PC-9 (cell line): ENCODE measurements at regions not wholly inside any gene's neighbourhood (a gene's known extent, or its start where the extent isn't known, plus 50 kb on each side); places are given as distances from the start of the nearest gene placed in this dataset.

Experiments used
- BruUV-seq: library from RNA; stranded (reverse); fragments of 400-500 nt; replicated peaks from 2 replicates; lab custom pipeline; 2021; lab: Mats Ljungman, UMichigan
- CTCF ChIA-PET: fragments of 300-600 bp; sonication (Branson Sonifier 250); formaldehyde crosslinking; loops from one replicate; lab custom pipeline; 2022; ENCODE audit warnings: antibody characterized with exemption; lab: Charles Lee
- POLR2A ChIA-PET: fragments of 300-600 bp; sonication (Branson Sonifier 250); formaldehyde crosslinking; loops from one replicate; lab custom pipeline; 2022; ENCODE audit warnings: antibody characterized with exemption; ENCODE audit not compliant: unreplicated experiment; lab: Charles Lee
- DNase-seq, 2 experiments: peaks; one replicate each; pipeline versions ENCODE4 v3.0.0 to v3.0.0-alpha.2; 2015 to 2022; ENCODE audit warnings: mixed read lengths in 1 of 2
- H2AFZ ChIP-seq: fragments of 200-600 bp; sonication (generic); 2 replicates; pipeline ENCODE4 v1.8.1; 2017; ENCODE audit warnings: antibody characterized with exemption
- H3F3A ChIP-seq: fragments of 200-600 bp; sonication (generic); 2 replicates; pipeline ENCODE4 v1.8.1; 2017; ENCODE audit warnings: antibody characterized with exemption, mild to moderate bottlenecking, low read depth; ENCODE audit not compliant: insufficient read depth
- H3K27ac ChIP-seq: fragments of 200-600 bp; sonication (generic); 2 replicates; pipeline ENCODE4 v1.6.1; 2016; ENCODE audit warnings: mixed run types
- H3K27me3 ChIP-seq: fragments of 200-600 bp; sonication (generic); 2 replicates; pipeline ENCODE4 v1.6.1; 2016; ENCODE audit warnings: low read depth, mixed run types; ENCODE audit not compliant: insufficient read depth
- H3K36me3 ChIP-seq: fragments of 200-600 bp; sonication (generic); 2 replicates; pipeline ENCODE4 v1.6.1; 2016; ENCODE audit warnings: low read depth, mixed run types
- H3K4me1 ChIP-seq: fragments of 200-600 bp; sonication (generic); replicated peaks from 2 replicates; pipeline ENCODE4 v1.6.1; 2016; ENCODE audit warnings: mixed run types; ENCODE audit not compliant: insufficient read depth
- H3K4me2 ChIP-seq: fragments of 200-600 bp; sonication (generic); 2 replicates; pipeline ENCODE4 v1.6.1; 2017; ENCODE audit warnings: mixed run types
- H3K4me3 ChIP-seq: fragments of 200-600 bp; sonication (generic); 2 replicates; pipeline ENCODE4 v1.6.1; 2016; ENCODE audit warnings: mixed run types
- H3K79me2 ChIP-seq: fragments of 200-600 bp; sonication (generic); 2 replicates; pipeline ENCODE4 v1.6.1; 2017; ENCODE audit warnings: low read depth, mixed run types
- H3K9me2 ChIP-seq: fragments of 200-600 bp; sonication (generic); 2 replicates; pipeline ENCODE4 v1.8.1; 2017; ENCODE audit warnings: mild to moderate bottlenecking; ENCODE audit not compliant: insufficient read depth
- H3K9me3 ChIP-seq: fragments of 200-600 bp; sonication (generic); 2 replicates; pipeline ENCODE4 v1.8.1; 2016; ENCODE audit warnings: low read depth; ENCODE audit not compliant: insufficient read depth
- H4K20me1 ChIP-seq: fragments of 200-600 bp; sonication (generic); 2 replicates; pipeline ENCODE4 v1.8.1; 2017; ENCODE audit not compliant: insufficient read depth
- EZH2 ChIP-seq: fragments of 200-600 bp; sonication (generic); IDR thresholded peaks from 2 replicates; pipeline ENCODE4 v1.8.0; 2017; ENCODE audit warnings: antibody characterized with exemption, low read depth
- intact Hi-C: fragments of 100-400 bp; cut with micrococcal nuclease; formaldehyde crosslinking; loops from one replicate; pipeline ENCODE4 v1.10.0; 2022; ENCODE audit not compliant: unreplicated experiment
- TF ChIP-seq, protein P1 (sequence below): fragments of 200-600 bp; sonication (generic); conservative IDR thresholded peaks from 2 replicates; pipeline ENCODE4 v1.6.1; 2017; ENCODE audit warnings: mixed run types, antibody characterized with exemption, mild to moderate bottlenecking, moderate library complexity

DNA sequence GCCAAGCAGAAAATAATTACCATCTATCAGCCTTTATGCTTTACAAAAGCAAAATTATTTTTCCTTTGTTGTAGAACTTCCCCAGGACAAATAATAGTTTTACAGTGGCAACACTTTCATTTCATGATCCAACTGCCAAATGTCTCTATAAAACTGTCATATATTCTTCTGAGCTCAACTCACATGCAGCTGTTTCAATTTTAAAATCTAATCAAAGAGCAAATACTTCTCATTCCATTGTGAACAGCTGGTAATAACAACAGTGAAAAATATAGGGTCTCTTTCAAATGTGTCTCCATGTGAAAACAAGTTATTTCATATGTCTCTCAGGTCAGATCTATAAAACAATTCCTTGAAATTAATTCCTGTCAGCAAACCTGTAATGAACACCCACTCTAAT lies 270.6 kb upstream of the SLC7A11 start:
- no peak overlapping the region for H3K27ac ChIP-seq
- H3K4me3 ChIP-seq, result no peak overlapping the region
- no peaks in the 10 kb centered on the region for H3K27me3 ChIP-seq
- TF ChIP-seq, protein P1, sequence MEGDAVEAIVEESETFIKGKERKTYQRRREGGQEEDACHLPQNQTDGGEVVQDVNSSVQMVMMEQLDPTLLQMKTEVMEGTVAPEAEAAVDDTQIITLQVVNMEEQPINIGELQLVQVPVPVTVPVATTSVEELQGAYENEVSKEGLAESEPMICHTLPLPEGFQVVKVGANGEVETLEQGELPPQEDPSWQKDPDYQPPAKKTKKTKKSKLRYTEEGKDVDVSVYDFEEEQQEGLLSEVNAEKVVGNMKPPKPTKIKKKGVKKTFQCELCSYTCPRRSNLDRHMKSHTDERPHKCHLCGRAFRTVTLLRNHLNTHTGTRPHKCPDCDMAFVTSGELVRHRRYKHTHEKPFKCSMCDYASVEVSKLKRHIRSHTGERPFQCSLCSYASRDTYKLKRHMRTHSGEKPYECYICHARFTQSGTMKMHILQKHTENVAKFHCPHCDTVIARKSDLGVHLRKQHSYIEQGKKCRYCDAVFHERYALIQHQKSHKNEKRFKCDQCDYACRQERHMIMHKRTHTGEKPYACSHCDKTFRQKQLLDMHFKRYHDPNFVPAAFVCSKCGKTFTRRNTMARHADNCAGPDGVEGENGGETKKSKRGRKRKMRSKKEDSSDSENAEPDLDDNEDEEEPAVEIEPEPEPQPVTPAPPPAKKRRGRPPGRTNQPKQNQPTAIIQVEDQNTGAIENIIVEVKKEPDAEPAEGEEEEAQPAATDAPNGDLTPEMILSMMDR, result no peak
- no peak for TF ChIP-seq EZH2
- POLR2A ChIA-PET, result no interaction called here
- H4K20me1 ChIP-seq, result no peaks in the 10 kb centered on the region
- intact Hi-C loops, result no loop called here
- CTCF ChIA-PET, result no interaction called here
- no peaks in the 10 kb centered on the region for H3K79me2 ChIP-seq
- no peaks in the 10 kb centered on the region for H3K9me2 ChIP-seq
- H3K4me1 ChIP-seq, result no peaks in the 10 kb centered on the region
- no TSS peak for BruUV-seq
- H3K4me2 ChIP-seq, result no peak overlapping the region
- no peaks in the 10 kb centered on the region for H3K36me3 ChIP-seq
- no peaks in the 10 kb centered on the region for H3F3A ChIP-seq
- H2AFZ ChIP-seq, result no peak overlapping the region
- H3K9me3 ChIP-seq, result no peaks in the 10 kb centered on the region
- no peak for DNase-seq

DNA sequence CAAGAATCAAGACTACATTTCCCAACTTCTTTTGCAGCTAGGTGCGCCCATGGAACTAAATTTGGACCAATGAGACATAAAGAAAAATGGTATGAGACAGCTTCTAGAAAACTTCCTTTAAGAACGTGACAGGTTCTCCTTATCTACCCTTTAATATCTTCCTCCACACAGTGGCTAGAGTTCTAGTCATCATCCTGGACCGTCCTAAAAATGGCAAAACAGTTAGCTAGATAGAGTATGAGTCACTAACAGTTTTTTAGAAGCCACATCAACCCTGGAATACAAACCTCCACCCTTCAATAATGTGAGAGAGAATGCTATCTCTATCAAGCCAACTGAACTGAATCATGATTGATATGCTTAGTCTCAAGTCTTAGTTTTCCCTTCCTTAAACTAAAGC lies 267.9 kb upstream of the SLC7A11 start:
- Histone ChIP-seq H2AFZ (no peak overlapping the region), H3K79me2 (no peaks in the 10 kb centered on the region), H3K27ac (no peak overlapping the region), H3K27me3 (no peaks in the 10 kb centered on the region), H3K4me1 (no peaks in the 10 kb centered on the region), H3K9me3 (no peaks in the 10 kb centered on the region), H3K4me3 (no peak overlapping the region), H3K36me3 (no peaks in the 10 kb centered on the region), H3K9me2 (no peaks in the 10 kb centered on the region), H4K20me1 (no peaks in the 10 kb centered on the region), H3F3A (no peaks in the 10 kb centered on the region), H3K4me2 (no peak overlapping the region)
- no TSS peak for BruUV-seq
- intact Hi-C loops, result no loop called here
- TF ChIP-seq EZH2, result no peak
- TF ChIP-seq, protein P1, result no peak
- DNase-seq, result no peak
- ChIA-PET POLR2A (no interaction called here), CTCF (no interaction called here)

DNA sequence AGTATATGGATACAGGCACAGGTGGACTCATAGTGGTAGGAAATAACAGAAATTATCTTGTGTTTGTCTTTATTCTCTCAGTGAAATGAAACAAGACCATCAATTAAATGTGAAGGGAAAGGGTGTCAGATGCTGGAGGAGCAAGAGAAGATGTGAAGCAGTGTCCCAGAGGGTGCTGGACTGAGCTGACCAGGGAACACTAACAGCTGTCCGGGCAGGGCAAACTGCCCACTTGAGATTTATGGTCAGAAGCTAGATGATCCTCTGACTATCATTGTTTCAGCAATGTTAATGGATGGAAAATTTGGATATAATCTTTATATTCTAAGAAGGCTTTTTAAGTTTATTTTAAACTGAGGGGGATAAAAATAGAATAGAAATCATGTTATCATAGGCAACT lies 267.2 kb upstream of the SLC7A11 start:
- Histone ChIP-seq H3K9me3 (no peaks in the 10 kb centered on the region), H3K36me3 (no peaks in the 10 kb centered on the region), H3K4me3 (no peak overlapping the region), H2AFZ (no peak overlapping the region), H3K4me2 (no peak overlapping the region), H3K9me2 (no peaks in the 10 kb centered on the region), H4K20me1 (no peaks in the 10 kb centered on the region), H3K27me3 (no peaks in the 10 kb centered on the region), H3F3A (no peaks in the 10 kb centered on the region), H3K4me1 (no peaks in the 10 kb centered on the region), H3K27ac (no peak overlapping the region), H3K79me2 (no peaks in the 10 kb centered on the region)
- TF ChIP-seq, protein P1, result no peak
- ChIA-PET CTCF (no interaction called here), POLR2A (no interaction called here)
- intact Hi-C loops, result no loop called here
- no TSS peak for BruUV-seq
- DNase-seq, result no peak
